ENCODE measurements at regions not wholly inside any gene's neighbourhood (a gene's known extent, or its start where the extent isn't known, plus 50 kb on each side); places are given as distances from the start of the nearest gene placed in this dataset.

DNA sequence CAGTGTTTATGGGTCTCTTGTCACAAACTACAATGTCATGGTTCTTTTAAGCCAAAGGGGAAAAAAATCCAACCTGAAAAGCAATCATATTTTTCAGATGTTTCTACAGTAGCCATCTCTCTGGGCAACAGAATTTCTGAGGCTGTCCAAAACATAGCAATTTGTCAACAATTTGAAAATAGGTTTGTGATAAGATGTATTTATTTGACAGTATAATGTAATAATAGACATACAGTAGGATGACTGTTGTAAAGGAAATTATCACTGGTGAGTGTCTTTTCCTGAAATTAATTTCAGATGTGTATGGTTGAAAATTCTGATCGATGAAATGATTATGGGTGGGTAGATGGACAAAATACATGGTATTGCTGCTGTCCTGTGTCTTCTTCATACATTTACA is 1230.1 kb upstream of the CDH2 start:
- no peak overlapping the region for H3K18ac ChIP-seq (ENCODE audit: insufficient read length, low read depth, low read length)
- no peaks in the 10 kb centered on the region for H4K20me1 ChIP-seq (ENCODE audit: control insufficient read depth, insufficient read depth, insufficient read length)
- no peak overlapping the region for H2BK5ac ChIP-seq (ENCODE audit: insufficient read length, low read length)
- no peak overlapping the region for H4K5ac ChIP-seq (ENCODE audit: insufficient read length, low read depth, low read length)
- H3K4me1 Mint-ChIP-seq: no peaks in the 10 kb centered on the region; a peak in 1 of 4 replicates
- no peaks in the 10 kb centered on the region for H3K79me1 ChIP-seq (ENCODE audit: insufficient read depth, low read depth, low read length, poor library complexity, severe bottlenecking)
- H2AK5ac ChIP-seq (ENCODE audit: insufficient read length, low read length): no peak overlapping the region
- H3K9me3 ChIP-seq (ENCODE audit: control insufficient read depth, low read depth, low read length): no peaks in the 10 kb centered on the region
- H3K4me2 ChIP-seq (ENCODE audit: insufficient read depth, insufficient read length, low read length): no peak overlapping the region
- H3K23me2 ChIP-seq (ENCODE audit: insufficient read length, low read depth, low read length, poor library complexity, severe bottlenecking): no peaks in the 10 kb centered on the region
- H3K4me3 Mint-ChIP-seq: no peak overlapping the region
- TF ChIP-seq, protein P1, sequence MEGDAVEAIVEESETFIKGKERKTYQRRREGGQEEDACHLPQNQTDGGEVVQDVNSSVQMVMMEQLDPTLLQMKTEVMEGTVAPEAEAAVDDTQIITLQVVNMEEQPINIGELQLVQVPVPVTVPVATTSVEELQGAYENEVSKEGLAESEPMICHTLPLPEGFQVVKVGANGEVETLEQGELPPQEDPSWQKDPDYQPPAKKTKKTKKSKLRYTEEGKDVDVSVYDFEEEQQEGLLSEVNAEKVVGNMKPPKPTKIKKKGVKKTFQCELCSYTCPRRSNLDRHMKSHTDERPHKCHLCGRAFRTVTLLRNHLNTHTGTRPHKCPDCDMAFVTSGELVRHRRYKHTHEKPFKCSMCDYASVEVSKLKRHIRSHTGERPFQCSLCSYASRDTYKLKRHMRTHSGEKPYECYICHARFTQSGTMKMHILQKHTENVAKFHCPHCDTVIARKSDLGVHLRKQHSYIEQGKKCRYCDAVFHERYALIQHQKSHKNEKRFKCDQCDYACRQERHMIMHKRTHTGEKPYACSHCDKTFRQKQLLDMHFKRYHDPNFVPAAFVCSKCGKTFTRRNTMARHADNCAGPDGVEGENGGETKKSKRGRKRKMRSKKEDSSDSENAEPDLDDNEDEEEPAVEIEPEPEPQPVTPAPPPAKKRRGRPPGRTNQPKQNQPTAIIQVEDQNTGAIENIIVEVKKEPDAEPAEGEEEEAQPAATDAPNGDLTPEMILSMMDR (conservative IDR thresholded peaks at IDR 0.05): no peak
- no peaks in the 10 kb centered on the region for H3K79me2 ChIP-seq (ENCODE audit: insufficient read depth, low read length)
- H3K4ac ChIP-seq (ENCODE audit: low read depth, low read length): no peak overlapping the region
- no peak overlapping the region for H4K91ac ChIP-seq (ENCODE audit: insufficient read length, low read depth, low read length)
- no peak for DNase-seq
- WGBS (ENCODE audit: extremely low coverage, insufficient read length, low lambda C conversion rate): no CpG with 5 or more reads among the region's 1 CpG
- H3T11ph ChIP-seq (ENCODE audit: low read length): no peak overlapping the region
- no peak overlapping the region for H2BK20ac ChIP-seq (ENCODE audit: low read depth, low read length, poor library complexity, severe bottlenecking)
- H3K4me1 ChIP-seq (ENCODE audit: insufficient read depth, low read length): no peaks in the 10 kb centered on the region
- H3K27me3 Mint-ChIP-seq (ENCODE audit: low read depth): no peaks in the 10 kb centered on the region
- H3K27ac Mint-ChIP-seq: no peak overlapping the region
- H2BK15ac ChIP-seq (ENCODE audit: low read depth, low read length): no peak overlapping the region
- no peak overlapping the region for H3K23ac ChIP-seq (ENCODE audit: insufficient read length, low read depth, low read length)
- no peak overlapping the region for H4K8ac ChIP-seq (replicated peaks; ENCODE audit: insufficient read length, low read depth, low read length)
- H2BK120ac ChIP-seq (ENCODE audit: low read depth, low read length, poor library complexity, severe bottlenecking): no peak overlapping the region
- H3K9ac ChIP-seq (ENCODE audit: extremely low read depth, insufficient read length, low read length): no peak overlapping the region
- H3K27ac ChIP-seq (ENCODE audit: insufficient read length, low read depth, low read length): no peak overlapping the region
- no peaks in the 10 kb centered on the region for H3K27me3 ChIP-seq (ENCODE audit: insufficient read depth, low read length)
- H3K56ac ChIP-seq (ENCODE audit: insufficient read length, low read depth, low read length): no peak overlapping the region
- peaks cover 6 to 11% of the 10 kb centered on the region in 2 experiments; a peak in 3 of 5 replicates for H3K9me3 Mint-ChIP-seq
- no peak overlapping the region for H2AFZ ChIP-seq (ENCODE audit: low read length)
- H3K36me3 Mint-ChIP-seq (ENCODE audit: insufficient read depth in 1 of 3, low read depth in 3 of 3): peaks cover 0 to 12% (median 3%) of the 10 kb centered on the region in 3 experiments; a peak in 4 of 7 replicates
- H2BK12ac ChIP-seq (ENCODE audit: insufficient read length, low read depth, low read length): no peak overlapping the region
- H3K14ac ChIP-seq (ENCODE audit: insufficient read depth, low read length): no peak overlapping the region
